GM12892 (cell line): ENCODE measurements at regions not wholly inside any gene's neighbourhood (a gene's known extent, or its start where the extent isn't known, plus 50 kb on each side); places are given as distances from the start of the nearest gene placed in this dataset.

Experiments used
- POLR2A ChIP-seq: IDR thresholded peaks from 2 replicates; pipeline ENCODE4 v1.6.1; 2011; ENCODE audit warnings: low read depth, low read length, control low read depth
- POLR2AphosphoS5 ChIP-seq: IDR thresholded peaks from 2 replicates; pipeline ENCODE4 v1.6.1; 2011; ENCODE audit warnings: low read depth, low read length, control low read depth
- TAF1 ChIP-seq: IDR thresholded peaks from 2 replicates; pipeline ENCODE4 v1.6.1; 2011; ENCODE audit warnings: low read depth, mild to moderate bottlenecking, control low read depth, low read length, borderline replicate concordance

DNA sequence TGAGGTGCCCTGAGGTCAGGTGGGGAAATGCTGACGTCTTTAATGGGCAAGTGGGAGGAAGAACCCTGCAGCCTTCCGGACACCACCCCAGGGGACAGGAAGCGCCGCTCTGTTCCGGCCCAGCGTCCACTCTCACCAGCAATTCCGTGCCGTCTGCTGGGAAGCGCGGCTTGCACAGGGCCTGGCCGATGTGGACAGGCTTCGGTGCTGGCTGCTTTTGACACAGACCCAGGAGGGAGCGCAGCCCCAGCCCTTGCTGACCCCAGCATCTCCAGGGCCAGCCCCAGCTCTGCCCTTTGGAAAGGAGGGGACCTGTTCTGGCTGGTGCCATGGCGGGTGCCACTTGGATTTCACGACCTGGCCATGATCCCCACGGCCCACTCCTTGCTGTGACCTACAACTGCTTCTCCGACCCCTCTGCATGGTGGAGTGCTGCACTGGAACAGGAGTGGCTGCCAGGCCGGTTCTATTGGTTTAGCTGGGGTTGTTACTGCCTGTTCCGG is 123.2 kb downstream of the DLL1 start:
- TF ChIP-seq TAF1 (no peak), POLR2A (no peak), POLR2AphosphoS5 (no peak)
